B cell (primary cell): ENCODE measurements at regions not wholly inside any gene's neighbourhood (a gene's known extent, or its start where the extent isn't known, plus 50 kb on each side); places are given as distances from the start of the nearest gene placed in this dataset.

Experiments used
- ATAC-seq: fragments of 200-7000 bp; cut with Tn5 transposase; one replicate; pipeline ENCODE4 v1.10.0; 2021; ENCODE audit warnings: low read depth, mild to moderate bottlenecking, moderate number of reproducible peaks, moderate library complexity
- CTCF ChIA-PET: fragments of 350-600 bp; sonication (Branson Sonifier 250); formaldehyde crosslinking; loops from one replicate; lab custom pipeline; 2021; ENCODE audit warnings: antibody characterized with exemption, inconsistent platforms; lab: Charles Lee
- POLR2A ChIA-PET: fragments of 350-600 bp; sonication (Branson Sonifier 250); formaldehyde crosslinking; loops from one replicate; lab custom pipeline; 2021; ENCODE audit warnings: antibody characterized with exemption; lab: Charles Lee
- DNase-seq: peaks from one replicate; pipeline ENCODE4 v3.0.0; 2013
- H2AFZ ChIP-seq: 2 replicates; pipeline ENCODE4 v1.6.1; 2012; ENCODE audit warnings: mild to moderate bottlenecking, low read depth, low read length; ENCODE audit not compliant: insufficient read depth, poor library complexity, severe bottlenecking
- H3K27ac ChIP-seq, 2 donors: 1 replicate in 1 of 2; 2 replicates in 1 of 2; pipeline ENCODE4 v1.5.1; 2012 to 2013; ENCODE audit warnings: low read length in 2 of 2, mild to moderate bottlenecking in 2 of 2, moderate library complexity in 1 of 2
- H3K27me3 ChIP-seq, 4 experiments: fragments of 200-600 bp in 1 of 4; sonication (generic) in 1 of 4; replicated peaks in 1 of 4; 1 replicate in 2 of 4; 2 replicates in 2 of 4; pipeline versions ENCODE4 v1.6.1 to v1.7.0; 2013 to 2016; ENCODE audit warnings: low read length in 3 of 4, mild to moderate bottlenecking in 2 of 4, mixed read lengths in 1 of 4, moderate library complexity in 1 of 4; ENCODE audit not compliant: insufficient read depth in 4 of 4, control insufficient read depth in 3 of 4; ENCODE audit errors: control extremely low read depth in 1 of 4
- H3K36me3 ChIP-seq, 2 experiments: replicated peaks in 1 of 2; 1 replicate in 1 of 2; 2 replicates in 1 of 2; pipeline versions ENCODE4 v1.6.1 to v1.7.1; 2013; ENCODE audit warnings: low read length in 1 of 2; ENCODE audit not compliant: insufficient read depth in 2 of 2, control insufficient read depth in 1 of 2; ENCODE audit errors: control extremely low read depth in 1 of 2, extremely low read depth in 1 of 2
- H3K4me1 ChIP-seq, 2 donors: fragments of 200-600 bp in 1 of 2; sonication (generic) in 1 of 2; 1 replicate in 1 of 2; 2 replicates in 1 of 2; pipeline versions ENCODE4 v1.5.1 to v1.6.1; 2013 to 2017; ENCODE audit warnings: low read length in 2 of 2; ENCODE audit not compliant: control insufficient read depth in 2 of 2, insufficient read depth in 2 of 2
- H3K4me2 ChIP-seq: replicated peaks from 2 replicates; pipeline ENCODE3; 2012; ENCODE audit warnings: mild to moderate bottlenecking, low read depth, low read length; ENCODE audit not compliant: poor library complexity, severe bottlenecking
- H3K4me3 ChIP-seq, 5 experiments: fragments of 200-600 bp in 1 of 5; sonication (generic) in 1 of 5; 1 replicate in 3 of 5; 2 replicates in 2 of 5; pipeline versions ENCODE4 v1.5.1 to v1.7.0; 2011 to 2016; ENCODE audit warnings: low read length in 4 of 5, mild to moderate bottlenecking in 4 of 5, low read depth in 2 of 5, control low read depth in 1 of 5, moderate library complexity in 1 of 5; ENCODE audit not compliant: insufficient read depth in 1 of 5; ENCODE audit errors: control extremely low read depth in 1 of 5, extremely low read depth in 1 of 5
- H3K79me2 ChIP-seq: fragments of 200-600 bp; sonication (generic); one replicate; pipeline ENCODE4 v1.6.0; 2016; ENCODE audit warnings: low read length; ENCODE audit not compliant: control insufficient read depth, insufficient read depth
- H3K9ac ChIP-seq: fragments of 200-600 bp; sonication (generic); 2 replicates; pipeline ENCODE4 v1.6.1; 2017; ENCODE audit warnings: mild to moderate bottlenecking, low read length, moderate library complexity
- H3K9me3 ChIP-seq, 3 donors: one replicate each; pipeline versions ENCODE4 v1.6.1 to v1.7.1; 2013; ENCODE audit warnings: low read length in 2 of 3; ENCODE audit not compliant: control insufficient read depth in 2 of 3, insufficient read depth in 1 of 3; ENCODE audit errors: control extremely low read depth in 1 of 3
- H4K20me1 ChIP-seq: 2 replicates; pipeline ENCODE4 v1.6.0; 2012; ENCODE audit warnings: mild to moderate bottlenecking, low read length; ENCODE audit not compliant: insufficient read depth, control insufficient read depth, poor library complexity, severe bottlenecking
- H3K27ac Mint-ChIP-seq: one replicate; pipeline ENCODE4 v1.8.0; 2021; ENCODE audit warnings: mixed read lengths
- H3K27me3 Mint-ChIP-seq: one replicate; pipeline ENCODE4 v1.8.0; 2021; ENCODE audit warnings: mixed read lengths
- H3K4me1 Mint-ChIP-seq: one replicate; pipeline ENCODE4 v1.8.0; 2021; ENCODE audit warnings: mixed read lengths
- H3K4me3 Mint-ChIP-seq: one replicate; pipeline ENCODE4 v1.8.0; 2021; ENCODE audit warnings: mixed read lengths
- H3K9me3 Mint-ChIP-seq: one replicate; pipeline ENCODE4 v1.8.0; 2022; ENCODE audit warnings: mixed read lengths; ENCODE audit not compliant: insufficient read depth
- EZH2 ChIP-seq: IDR thresholded peaks from 2 replicates; pipeline ENCODE4 v1.6.1; 2012; ENCODE audit warnings: borderline replicate concordance, low read depth, mild to moderate bottlenecking, moderate library complexity, low read length; ENCODE audit not compliant: insufficient read depth, poor library complexity, severe bottlenecking
- WGBS: methylation state at CpG from one replicate; pipeline ENCODE4 v1.1.5; 2013; ENCODE audit warnings: missing lambda C conversion rate; ENCODE audit not compliant: insufficient coverage; 5-methylcytosine and 5-hydroxymethylcytosine counted together
- intact Hi-C: fragments of 100-400 bp; cut with micrococcal nuclease; formaldehyde crosslinking; loops from one replicate; pipeline ENCODE4 v1.10.0; 2022
- TF ChIP-seq, protein P1 (sequence below): fragments of 200-600 bp; IDR thresholded peaks from one replicate; pipeline ENCODE4 v1.8.0; 2022; ENCODE audit warnings: antibody characterized with exemption, mild to moderate bottlenecking

DNA sequence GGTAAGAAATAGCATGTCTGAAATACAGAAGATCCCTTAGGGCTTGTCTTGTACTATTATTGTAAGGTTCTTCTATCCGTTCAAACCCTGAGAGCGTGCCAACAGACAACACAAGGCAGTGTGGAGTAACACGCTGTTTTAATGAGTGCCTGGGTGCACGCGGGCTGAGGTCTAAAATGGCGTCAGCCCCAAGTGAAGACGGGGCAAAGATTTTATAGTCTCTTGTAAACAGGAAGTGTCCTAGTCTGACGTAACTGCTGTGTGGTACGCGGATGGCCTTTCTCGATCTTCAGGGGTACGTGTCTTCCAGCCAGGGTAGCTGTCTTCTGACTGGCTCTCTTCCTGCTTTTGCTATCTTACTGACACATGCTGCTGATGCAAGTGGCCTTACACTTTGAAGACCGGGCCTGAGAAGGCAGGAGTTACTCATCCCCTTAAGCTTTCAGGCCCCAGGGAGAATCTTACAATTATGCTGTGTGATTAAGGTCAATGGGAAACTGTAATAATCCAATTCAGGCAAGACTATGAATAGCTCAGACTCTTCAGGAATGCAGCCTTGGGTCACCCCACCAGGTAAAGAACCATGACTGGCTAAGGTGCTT is 1812.0 kb upstream of the CDH9 start:
- peaks cover 0 to 3% (median 0%) of the 10 kb centered on the region in 3 donors for H3K9me3 ChIP-seq
- H3K27me3 Mint-ChIP-seq, result no peaks in the 10 kb centered on the region
- H2AFZ ChIP-seq, result no peak overlapping the region
- H3K4me1 ChIP-seq, result no peaks in the 10 kb centered on the region
- intact Hi-C loops, result no loop called here
- no peak overlapping the region for H3K4me2 ChIP-seq
- H3K79me2 ChIP-seq, result no peaks in the 10 kb centered on the region
- H3K27ac ChIP-seq, result no peak overlapping the region
- H3K4me3 Mint-ChIP-seq, result no peak overlapping the region
- DNase-seq (no peak), ATAC-seq (no peak)
- 94% methylated on average over 13 of the region's 13 CpGs for WGBS
- no peaks in the 10 kb centered on the region for H3K27me3 ChIP-seq
- no peak overlapping the region for H3K9ac ChIP-seq
- no peaks in the 10 kb centered on the region for H3K4me1 Mint-ChIP-seq
- TF ChIP-seq, protein P1, sequence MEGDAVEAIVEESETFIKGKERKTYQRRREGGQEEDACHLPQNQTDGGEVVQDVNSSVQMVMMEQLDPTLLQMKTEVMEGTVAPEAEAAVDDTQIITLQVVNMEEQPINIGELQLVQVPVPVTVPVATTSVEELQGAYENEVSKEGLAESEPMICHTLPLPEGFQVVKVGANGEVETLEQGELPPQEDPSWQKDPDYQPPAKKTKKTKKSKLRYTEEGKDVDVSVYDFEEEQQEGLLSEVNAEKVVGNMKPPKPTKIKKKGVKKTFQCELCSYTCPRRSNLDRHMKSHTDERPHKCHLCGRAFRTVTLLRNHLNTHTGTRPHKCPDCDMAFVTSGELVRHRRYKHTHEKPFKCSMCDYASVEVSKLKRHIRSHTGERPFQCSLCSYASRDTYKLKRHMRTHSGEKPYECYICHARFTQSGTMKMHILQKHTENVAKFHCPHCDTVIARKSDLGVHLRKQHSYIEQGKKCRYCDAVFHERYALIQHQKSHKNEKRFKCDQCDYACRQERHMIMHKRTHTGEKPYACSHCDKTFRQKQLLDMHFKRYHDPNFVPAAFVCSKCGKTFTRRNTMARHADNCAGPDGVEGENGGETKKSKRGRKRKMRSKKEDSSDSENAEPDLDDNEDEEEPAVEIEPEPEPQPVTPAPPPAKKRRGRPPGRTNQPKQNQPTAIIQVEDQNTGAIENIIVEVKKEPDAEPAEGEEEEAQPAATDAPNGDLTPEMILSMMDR, result no peak
- TF ChIP-seq EZH2, result no peak
- H3K9me3 Mint-ChIP-seq, result peaks cover 3% of the 10 kb centered on the region
- no peaks in the 10 kb centered on the region for H4K20me1 ChIP-seq
- CTCF ChIA-PET, result no interaction called here
- no peak overlapping the region for H3K27ac Mint-ChIP-seq
- POLR2A ChIA-PET, result no interaction called here
- H3K36me3 ChIP-seq, result no peaks in the 10 kb centered on the region
- H3K4me3 ChIP-seq, result no peak overlapping the region

DNA sequence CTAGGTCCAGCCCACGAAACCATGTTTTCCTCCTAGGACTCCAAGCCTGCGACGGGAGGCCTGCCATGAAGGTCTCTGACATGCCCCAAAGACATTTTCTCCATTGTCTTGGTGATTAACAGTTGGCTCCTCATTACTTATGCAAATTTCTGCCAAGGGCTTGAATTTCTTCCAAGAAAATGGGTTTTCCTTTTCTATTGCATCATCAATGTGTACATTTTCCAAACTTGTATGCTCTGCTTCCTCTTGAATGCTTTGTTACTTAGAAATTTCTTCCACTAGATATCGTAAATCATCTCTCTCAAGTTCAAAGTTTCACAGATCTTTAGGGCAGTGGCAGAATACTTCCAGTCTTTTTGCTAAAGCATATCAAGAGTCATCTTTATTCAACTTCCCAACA is 1792.7 kb upstream of the CDH9 start:
- TF ChIP-seq, protein P1, result no peak
- TF ChIP-seq EZH2, result no peak
- CTCF ChIA-PET, result no interaction called here

More for the DNA sequence above, 1792.7 kb upstream of the CDH9 start:
- POLR2A ChIA-PET, result no interaction called here
- Histone ChIP-seq H2AFZ (no peak overlapping the region), H3K4me2 (no peak overlapping the region), H3K27ac (no peak overlapping the region), H3K79me2 (no peaks in the 10 kb centered on the region), H3K9me3 (peaks cover 0 to 7% (median 3%) of the 10 kb centered on the region in 3 donors), H3K9ac (no peak overlapping the region), H3K36me3 (no peaks in the 10 kb centered on the region), H3K4me1 (no peaks in the 10 kb centered on the region), H3K4me3 (no peak overlapping the region), H3K27me3 (no peaks in the 10 kb centered on the region), H4K20me1 (no peaks in the 10 kb centered on the region)
- Mint-ChIP-seq H3K27ac (no peak overlapping the region), H3K4me1 (no peaks in the 10 kb centered on the region), H3K9me3 (peaks cover 4% of the 10 kb centered on the region), H3K4me3 (no peak overlapping the region), H3K27me3 (no peaks in the 10 kb centered on the region)
- WGBS, result 83% methylated on average over 4 of the region's 4 CpGs
- intact Hi-C loops, result no loop called here
- ATAC-seq, result no peak
- no peak for DNase-seq
